Activated CD8-positive, alpha-beta memory T cell treated with anti-CD3 and anti-CD28 coated beads for 36 hours (primary cell): ENCODE measurements at regions not wholly inside any gene's neighbourhood (a gene's known extent, or its start where the extent isn't known, plus 50 kb on each side); places are given as distances from the start of the nearest gene placed in this dataset.

ENCODE experiments used
- CTCF ChIA-PET: fragments of 350-600 bp; sonication (Branson Sonifier 250); formaldehyde crosslinking; loops from one replicate; lab custom pipeline; 2021; ENCODE audit warnings: antibody characterized with exemption; lab: Charles Lee
- POLR2A ChIA-PET: fragments of 350-600 bp; sonication (Branson Sonifier 250); formaldehyde crosslinking; loops from one replicate; lab custom pipeline; 2021; ENCODE audit warnings: antibody characterized with exemption; lab: Charles Lee

- ChIA-PET POLR2A (no interaction called here), CTCF (no interaction called here)
These were observed 594.4 kb upstream of the UBE2E2 start for GRCh38 chr3:22608721-22609120.

GRCh38 chr3:22609139-22609538 is 594.0 kb upstream of the UBE2E2 start:
- CTCF ChIA-PET = no interaction called here
- POLR2A ChIA-PET = no interaction called here

GRCh38 chr3:22612927-22613326 is 590.2 kb upstream of the UBE2E2 start:
- ChIA-PET POLR2A (no interaction called here), CTCF (no interaction called here)

- ChIA-PET CTCF (no interaction called here), POLR2A (no interaction called here)
These were observed 587.3 kb upstream of the UBE2E2 start for GRCh38 chr3:22615790-22616189.

- CTCF ChIA-PET = no interaction called here
- POLR2A ChIA-PET = no interaction called here
These were observed 585.8 kb upstream of the UBE2E2 start for GRCh38 chr3:22617372-22617771.

- CTCF ChIA-PET = no interaction called here
- POLR2A ChIA-PET = no interaction called here
These were observed 582.6 kb upstream of the UBE2E2 start for GRCh38 chr3:22620498-22620897.

- POLR2A ChIA-PET = no interaction called here
- CTCF ChIA-PET = no interaction called here
These were observed 581.8 kb upstream of the UBE2E2 start for GRCh38 chr3:22621205-22621809.

GRCh38 chr3:22627993-22628499 is 575.1 kb upstream of the UBE2E2 start:
- CTCF ChIA-PET = no interaction called here
- POLR2A ChIA-PET = no interaction called here

- CTCF ChIA-PET = no interaction called here
These were observed 570.6 kb upstream of the UBE2E2 start for GRCh38 chr3:22632536-22632935.

GRCh38 chr3:22634433-22634832 is 568.7 kb upstream of the UBE2E2 start:
- CTCF ChIA-PET = no interaction called here

More at GRCh38 chr3:22632536-22632935, 570.6 kb upstream of the UBE2E2 start:
- POLR2A ChIA-PET = no interaction called here

GRCh38 chr3:22659651-22660475 is 543.3 kb upstream of the UBE2E2 start:
- ChIA-PET POLR2A (no interaction called here), CTCF (no interaction called here)

More at GRCh38 chr3:22634433-22634832, 568.7 kb upstream of the UBE2E2 start:
- POLR2A ChIA-PET = no interaction called here

GRCh38 chr3:22660606-22661005 is 542.5 kb upstream of the UBE2E2 start:
- ChIA-PET CTCF (no interaction called here), POLR2A (no interaction called here)

- ChIA-PET POLR2A (no interaction called here), CTCF (no interaction called here)
These were observed 541.9 kb upstream of the UBE2E2 start for GRCh38 chr3:22661121-22661700.

- CTCF ChIA-PET = no interaction called here
These were observed 537.6 kb upstream of the UBE2E2 start for GRCh38 chr3:22665528-22665927.

GRCh38 chr3:22666736-22667135 is 536.4 kb upstream of the UBE2E2 start:
- POLR2A ChIA-PET = no interaction called here
- CTCF ChIA-PET = no interaction called here

More at GRCh38 chr3:22665528-22665927, 537.6 kb upstream of the UBE2E2 start:
- POLR2A ChIA-PET = no interaction called here

GRCh38 chr3:22671848-22672247 is 531.3 kb upstream of the UBE2E2 start:
- POLR2A ChIA-PET = no interaction called here

GRCh38 chr3:22684739-22685138 is 518.4 kb upstream of the UBE2E2 start:
- POLR2A ChIA-PET = no interaction called here
- CTCF ChIA-PET = no interaction called here

More at GRCh38 chr3:22671848-22672247, 531.3 kb upstream of the UBE2E2 start:
- CTCF ChIA-PET = no interaction called here

GRCh38 chr3:22685597-22685996 is 517.5 kb upstream of the UBE2E2 start:
- POLR2A ChIA-PET = no interaction called here
- CTCF ChIA-PET = no interaction called here

- POLR2A ChIA-PET = no interaction called here
These were observed 511.7 kb upstream of the UBE2E2 start for GRCh38 chr3:22691407-22691806.

GRCh38 chr3:22691856-22692628 is 511.1 kb upstream of the UBE2E2 start:
- ChIA-PET POLR2A (interaction anchor here (0.5 kb wide), 1 partner anchor 112 kb away, joined by 5 read pairs; no protein-coding TSS in a partner anchor), CTCF (no interaction called here)

More at GRCh38 chr3:22691407-22691806, 511.7 kb upstream of the UBE2E2 start:
- CTCF ChIA-PET = no interaction called here
